ENCODE measurements at regions not wholly inside any gene's neighbourhood (a gene's known extent, or its start where the extent isn't known, plus 50 kb on each side); places are given as distances from the start of the nearest gene placed in this dataset.
A peak's percentile ranks its signal among the peaks of the same experiment; 100 is the strongest.

DNA sequence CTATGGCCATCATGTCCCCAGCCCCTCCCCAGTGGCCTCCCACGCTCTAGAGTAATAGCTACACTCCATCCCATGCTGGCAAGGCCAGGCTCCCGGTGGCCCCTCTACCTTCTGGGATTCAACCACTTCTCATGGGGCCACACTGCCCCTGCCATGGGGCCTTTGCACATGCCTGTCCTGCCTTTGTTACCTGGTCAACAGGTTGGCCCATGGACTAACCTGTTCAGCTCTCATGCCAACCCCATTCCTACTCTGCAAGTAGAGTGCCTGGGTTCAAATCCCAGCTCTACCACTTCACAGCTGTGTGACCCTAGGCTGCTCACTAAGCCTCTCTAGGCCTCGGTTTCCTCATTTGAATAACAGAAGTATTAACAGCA, 98.5 kb downstream of the RFLNA start:
- no peak for DNase-seq

DNA sequence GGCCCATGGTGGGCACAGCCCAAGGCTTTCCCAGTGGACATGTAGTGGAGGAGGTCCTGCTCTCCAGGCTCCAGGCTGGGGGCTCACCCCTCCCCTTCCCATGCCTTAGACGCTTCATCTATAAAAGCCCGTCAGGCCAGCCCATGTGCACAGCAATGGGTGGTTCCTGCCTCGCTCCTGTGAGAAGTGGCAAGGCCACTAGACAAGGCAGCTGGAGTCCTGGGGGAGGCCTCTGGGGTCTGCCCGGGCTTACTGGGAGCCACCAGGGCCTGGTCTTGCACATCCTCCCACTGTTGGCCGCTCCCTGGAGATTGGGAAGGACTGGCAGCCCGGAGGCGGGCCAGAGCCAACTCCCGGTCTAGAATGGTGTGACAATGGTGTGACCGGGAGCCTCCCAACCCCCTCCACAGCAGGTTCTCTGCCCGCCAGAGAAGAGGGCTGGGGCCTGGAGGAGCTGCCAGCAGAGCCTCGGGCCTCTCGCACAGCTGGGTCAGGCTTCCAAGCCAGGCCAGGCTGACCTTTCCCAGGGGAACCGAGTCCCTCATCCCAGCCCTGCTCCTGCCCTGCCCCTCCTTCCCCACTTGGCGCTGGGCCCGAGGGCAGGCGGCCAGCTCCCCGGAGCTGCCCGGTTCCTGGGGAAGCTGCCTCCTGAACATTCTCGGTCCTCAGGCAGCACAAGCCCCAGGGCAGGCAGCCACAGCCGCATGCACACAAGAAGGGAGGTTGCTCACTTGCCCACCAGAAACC, 97.9 kb downstream of the RFLNA start:
- DNase-seq, result no peak

DNA sequence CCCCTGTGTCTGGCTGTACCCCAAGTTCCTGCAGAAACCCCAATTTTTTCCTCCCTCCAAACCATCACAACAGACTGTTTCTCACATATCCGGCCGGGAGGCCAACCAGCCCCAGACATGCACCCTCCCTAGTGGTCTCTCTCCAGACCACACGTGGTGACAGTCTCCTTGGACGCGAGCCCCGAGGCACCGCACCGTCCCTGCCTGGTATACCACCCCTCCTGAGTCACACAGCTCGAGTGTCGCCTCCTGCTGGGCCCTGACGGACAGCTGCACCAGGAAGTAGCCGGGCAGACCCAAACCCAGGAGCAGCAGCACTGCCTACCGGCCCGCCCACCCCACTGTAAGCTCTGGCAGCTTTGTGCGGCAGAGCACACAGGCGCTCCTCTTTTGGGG, 97.4 kb downstream of the RFLNA start:
- DNase-seq, result peak; percentile 17 to 44

DNA sequence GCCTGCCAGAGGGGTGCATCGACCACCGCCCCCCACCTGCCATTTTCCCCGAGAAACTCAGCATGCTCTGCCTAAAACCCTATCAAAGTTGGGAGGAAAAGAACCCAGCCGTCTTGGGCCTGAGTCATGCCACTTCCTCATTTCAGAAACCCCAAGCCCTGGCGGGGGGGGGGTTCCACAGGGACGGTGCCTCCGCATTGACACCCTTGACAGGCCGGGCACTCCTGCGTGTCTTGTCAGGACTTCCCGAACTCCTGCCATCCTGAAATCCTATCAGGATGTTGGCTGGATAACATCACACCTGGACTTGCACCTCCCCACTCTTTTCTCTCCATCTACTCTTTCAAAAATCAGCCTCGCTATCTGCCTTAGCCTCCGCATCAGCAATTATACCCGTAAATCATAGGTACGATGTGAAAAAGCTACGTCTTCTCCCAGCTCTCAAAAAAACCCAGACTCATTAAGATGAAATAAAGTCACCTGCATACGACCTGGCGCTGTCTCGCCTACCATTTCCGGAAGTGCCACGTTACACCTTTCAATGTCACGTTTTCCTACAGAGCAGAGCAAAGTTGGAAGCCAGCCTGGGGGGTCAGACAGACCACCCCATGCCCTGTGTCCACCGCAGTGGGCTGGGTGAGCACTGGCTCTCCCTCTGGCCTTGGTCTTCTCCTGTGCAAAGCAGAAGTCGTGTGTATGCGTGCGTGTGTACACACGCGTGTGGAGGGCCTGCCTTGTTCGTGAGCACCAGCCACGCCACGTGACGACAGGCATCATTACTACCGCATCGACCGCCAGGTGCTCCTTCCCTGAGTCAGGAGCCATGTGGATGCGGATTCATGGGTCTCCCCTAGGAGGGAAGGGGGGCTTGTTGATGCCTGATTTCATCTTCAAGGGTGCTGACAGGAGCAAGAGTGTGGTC, 96.7 kb downstream of the RFLNA start:
- DNase-seq, result peak; percentile 87 to 88

DNA sequence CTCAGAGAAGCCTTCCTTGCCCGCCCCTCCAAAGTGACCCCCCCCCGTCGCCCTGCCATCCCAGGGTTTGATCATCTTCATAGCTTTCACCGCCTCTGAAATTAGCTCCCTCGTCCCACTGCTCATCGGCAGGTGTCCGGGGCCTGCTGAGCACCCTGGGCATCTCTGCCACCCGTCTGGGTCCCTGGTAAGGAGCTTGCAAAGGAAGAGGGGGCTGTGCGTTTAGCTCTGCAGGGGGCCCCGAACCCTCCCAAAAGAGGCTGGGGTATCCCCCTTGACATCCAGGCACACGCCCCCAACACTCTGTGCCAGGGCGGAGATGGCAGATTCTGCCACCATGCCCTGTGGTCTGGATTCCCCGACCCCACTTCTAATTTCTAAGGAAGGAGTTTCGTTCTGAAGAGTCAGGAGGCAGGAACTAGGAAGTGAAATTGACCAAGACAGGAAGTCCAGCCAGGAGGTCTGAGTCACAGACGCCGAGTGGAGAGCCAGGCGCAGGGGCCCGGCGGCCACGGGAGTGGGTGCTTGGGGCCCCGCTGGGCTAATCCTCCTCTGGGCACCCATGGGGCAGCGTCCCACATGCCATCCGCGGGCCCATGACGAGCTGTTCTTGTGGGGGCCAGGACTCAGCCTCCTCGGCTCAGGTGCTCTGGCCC, 95.7 kb downstream of the RFLNA start:
- DNase-seq, result peak; percentile 85 to 92

DNA sequence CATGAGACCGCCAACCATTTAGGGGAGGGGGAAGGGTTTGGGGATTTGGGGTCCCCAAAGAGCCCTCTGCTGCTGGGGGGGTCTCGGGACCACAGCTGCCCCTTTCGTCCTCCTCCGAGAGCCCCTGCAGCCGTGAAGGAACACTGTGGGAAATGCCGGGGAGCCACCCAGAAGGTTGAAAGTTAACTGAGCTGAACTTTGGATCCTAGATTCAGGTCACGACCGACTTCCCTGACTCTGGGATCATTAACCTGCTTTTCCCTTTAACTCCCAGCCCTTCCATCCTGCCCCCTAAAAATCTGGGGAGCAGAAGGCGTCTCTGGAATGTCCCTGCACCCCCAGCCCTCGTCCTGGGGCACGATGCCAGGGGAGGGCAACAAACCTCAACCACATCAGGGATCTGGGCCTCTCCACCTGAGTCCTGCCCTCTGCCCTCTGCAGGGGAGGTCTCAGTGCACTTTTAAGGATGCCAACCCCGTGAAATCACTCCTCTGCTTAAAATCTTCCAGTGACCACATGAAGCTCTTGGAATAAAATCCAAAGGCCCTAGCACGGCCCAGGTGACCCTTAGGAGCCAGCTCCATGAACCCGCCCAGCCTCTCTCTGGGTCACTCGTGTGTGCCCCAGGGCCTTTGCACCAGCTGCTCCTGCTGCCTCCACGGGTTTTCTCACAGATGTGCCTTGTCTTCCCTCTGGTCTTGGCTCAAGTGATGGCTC, 95.0 kb downstream of the RFLNA start:
- DNase-seq, result no peak

DNA sequence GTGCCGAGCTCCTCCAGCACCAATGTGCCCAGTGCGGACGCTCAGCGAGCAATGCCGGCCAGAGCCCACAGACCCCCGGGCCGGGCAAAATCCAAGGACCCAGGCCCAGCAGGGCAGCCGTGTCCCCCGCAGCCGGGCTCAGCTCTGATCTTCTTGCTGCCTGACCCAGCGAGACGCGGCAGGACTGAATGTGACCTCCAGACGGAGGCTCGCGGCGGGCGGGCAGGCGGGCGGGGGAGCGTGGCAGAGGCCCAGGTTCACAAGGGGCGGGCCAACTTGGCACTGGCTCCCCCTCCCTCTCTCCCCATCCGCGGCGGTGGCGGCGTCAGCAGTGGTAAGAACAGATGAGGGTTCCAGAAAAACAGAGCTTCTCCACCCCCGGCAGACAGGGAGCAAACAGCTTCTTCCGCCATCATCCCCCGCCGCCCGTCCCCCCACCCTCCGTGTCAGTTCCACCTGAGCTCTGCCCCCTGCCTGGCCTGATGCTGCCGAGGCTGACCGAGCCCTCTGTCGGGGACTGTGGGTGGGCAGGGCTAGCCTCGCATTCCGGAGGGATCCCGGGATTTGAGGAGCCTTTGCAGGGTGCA, 94.3 kb downstream of the RFLNA start:
- DNase-seq, result peak in 1 of 2 donors; percentile 16

DNA sequence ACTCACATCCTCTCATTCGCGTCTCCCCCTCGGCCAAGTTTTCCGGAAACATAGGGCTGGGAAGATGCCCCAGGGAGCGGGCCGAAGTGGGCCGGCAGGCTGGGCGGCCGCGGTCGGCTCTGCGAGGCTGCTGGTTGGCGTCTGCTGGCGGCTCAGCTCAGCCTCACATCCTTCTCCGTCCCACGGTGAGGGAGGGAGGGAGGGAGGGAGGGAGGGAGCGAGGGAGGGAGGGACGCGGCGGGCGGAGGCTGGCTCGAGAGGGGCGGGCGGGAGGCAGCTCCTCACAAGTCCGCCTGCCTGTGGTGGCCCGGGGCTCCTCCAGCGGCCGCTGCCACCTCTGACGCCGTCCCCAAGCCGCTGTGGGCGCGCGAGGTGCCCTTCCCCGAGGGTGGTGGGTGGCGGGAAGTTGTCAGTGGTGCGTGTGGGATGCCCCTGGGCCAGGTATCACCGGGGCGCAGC, 93.8 kb downstream of the RFLNA start:
- DNase-seq, result peak; percentile 44 to 47

DNA sequence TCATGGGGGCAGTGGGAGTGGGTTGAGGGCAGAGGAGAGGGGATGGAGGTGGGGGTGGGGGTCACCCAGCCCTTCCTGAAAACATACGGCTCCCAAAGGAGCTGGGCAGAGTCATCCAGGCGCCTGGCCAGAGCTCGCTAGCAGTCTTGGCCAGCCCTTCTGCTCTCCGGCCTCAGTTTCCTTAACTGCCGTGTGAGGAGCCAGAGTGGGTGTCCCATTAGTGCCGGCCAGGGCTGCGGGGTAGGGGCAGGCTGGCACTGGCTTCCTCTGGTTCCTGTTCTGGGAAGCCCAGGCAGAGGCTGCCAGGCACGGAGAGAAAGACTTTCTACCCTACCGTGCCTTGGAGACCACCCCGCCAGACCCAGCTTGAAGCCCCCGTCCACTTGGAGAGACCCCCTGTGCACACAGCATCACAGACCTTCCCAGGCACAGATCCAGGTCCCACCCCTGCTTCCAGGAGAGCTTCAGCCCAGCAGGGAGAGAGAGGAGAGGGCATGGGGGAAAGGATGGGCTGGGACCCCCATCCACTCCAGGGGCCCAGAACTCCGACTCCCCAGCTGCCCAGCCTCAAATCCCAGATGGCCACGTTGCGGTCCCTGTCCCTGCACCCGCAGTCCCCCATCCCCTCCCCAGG, 93.3 kb downstream of the RFLNA start:
- DNase-seq, result no peak

DNA sequence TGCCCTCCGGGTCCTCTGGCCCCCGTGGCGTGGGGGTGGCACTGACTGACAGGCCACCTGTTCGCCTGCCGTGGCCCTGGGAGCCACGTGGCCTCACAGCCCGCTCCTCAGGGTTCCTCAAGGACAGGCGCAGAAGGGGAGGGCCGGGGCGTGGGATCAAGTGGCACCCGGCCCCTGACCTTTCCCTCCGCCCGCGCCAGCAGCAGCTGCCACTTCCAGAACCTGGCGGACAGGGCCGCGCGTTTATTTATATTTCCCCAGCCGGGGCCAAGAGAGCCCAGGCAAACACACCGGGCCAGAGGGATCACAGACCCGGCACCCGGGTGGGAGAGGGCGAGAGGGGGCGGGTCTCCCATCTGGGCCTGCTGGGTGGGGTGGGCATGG, 92.6 kb downstream of the RFLNA start:
- DNase-seq, result no peak

DNA sequence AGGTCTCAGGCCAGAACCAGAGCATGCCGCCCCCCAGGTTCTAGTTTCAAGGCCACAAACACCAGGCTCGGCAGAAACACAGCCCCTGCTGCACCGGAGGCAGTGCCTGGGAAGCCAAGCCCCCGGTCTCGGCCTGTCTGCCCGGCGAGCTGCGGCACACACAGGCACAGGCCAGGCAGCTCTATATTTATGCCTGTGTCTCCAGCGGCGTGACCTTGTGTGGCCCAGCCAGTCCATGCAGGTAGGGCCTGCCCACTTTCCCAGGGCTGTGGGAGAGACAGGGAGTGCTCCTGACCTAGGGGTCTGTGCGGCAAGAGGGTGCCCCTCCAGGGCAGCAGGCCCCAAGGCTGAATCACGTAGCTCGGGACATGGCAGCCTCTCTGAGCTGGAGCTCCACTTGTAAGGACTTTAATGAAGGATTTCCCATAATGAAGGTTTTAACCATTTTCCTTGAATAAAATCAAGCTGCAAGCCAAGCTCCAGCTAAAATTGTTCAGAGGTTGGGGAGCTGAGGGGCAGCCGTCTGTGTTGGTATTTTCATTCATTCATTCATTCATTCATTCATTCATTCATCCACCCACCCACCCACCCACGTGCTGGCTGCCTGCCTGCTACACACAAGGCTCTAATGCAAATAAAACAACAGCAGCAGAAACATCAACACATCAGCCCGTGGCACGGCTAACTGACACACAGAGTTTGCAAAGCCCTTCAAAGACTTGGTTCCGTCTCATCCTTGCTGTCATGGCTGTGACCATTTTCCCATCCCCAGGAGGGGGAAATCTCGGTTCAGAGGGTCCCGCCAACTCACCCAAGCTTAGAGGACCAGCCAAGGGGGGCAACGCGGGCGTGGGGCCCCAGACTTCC, 92.0 kb downstream of the RFLNA start:
- DNase-seq, result no peak

DNA sequence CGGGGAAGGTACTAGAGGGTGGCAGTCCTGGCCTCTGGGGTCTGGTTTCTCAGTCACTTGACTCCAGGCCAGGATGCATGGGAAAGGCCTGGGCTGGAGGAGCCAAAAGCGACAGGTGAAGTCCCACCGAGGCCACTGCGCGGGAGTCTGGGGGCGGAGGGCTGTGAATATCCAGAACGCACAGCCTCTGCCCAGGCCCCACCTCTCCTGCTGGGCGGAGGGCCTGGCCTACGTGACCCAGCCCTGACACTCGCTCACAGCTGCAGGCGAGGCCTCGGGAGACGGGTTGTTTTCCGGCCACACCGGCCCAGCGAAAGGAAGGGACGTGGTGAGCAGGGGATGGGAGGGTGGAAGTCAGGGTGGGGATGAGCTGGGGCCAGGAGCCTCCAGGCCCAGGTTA, 91.2 kb downstream of the RFLNA start:
- no peak for DNase-seq

DNA sequence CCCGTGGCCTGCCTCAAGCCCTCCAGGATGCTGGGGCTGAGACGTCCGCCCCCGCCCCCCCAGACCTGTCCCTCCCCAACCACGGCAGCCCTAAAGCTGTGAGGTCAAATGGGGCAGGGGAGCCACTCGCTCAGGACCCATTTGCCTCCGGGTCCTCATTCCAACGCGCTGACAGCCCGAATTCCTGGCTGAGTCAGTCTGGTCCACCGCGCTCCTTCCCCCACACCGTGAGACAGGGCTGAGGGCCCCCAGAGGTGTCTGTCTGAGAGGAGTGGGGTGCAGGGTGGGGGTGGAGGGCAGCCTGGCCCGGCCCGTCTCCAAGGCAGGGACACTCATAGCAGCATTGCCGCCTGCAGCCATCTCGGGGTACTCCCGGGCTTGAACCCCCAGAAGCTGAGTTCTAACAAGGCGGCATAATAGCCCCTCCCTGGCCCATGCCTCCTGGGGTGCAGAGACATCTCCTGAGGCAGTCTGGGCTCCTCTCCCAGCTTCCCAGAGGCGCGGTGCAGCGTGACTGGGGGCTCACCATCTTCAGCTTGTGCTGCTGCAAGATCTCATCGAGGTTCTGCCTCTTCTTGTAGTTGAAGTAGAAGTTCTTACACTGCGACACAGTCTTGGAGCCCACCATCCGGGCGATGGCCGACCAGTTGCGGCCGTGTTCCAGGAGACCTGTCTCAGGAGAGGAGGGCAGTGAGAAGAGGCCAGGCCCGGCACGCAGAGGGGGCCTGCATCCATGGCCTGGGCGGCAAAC, 90.5 kb downstream of the RFLNA start:
- DNase-seq, result no peak

DNA sequence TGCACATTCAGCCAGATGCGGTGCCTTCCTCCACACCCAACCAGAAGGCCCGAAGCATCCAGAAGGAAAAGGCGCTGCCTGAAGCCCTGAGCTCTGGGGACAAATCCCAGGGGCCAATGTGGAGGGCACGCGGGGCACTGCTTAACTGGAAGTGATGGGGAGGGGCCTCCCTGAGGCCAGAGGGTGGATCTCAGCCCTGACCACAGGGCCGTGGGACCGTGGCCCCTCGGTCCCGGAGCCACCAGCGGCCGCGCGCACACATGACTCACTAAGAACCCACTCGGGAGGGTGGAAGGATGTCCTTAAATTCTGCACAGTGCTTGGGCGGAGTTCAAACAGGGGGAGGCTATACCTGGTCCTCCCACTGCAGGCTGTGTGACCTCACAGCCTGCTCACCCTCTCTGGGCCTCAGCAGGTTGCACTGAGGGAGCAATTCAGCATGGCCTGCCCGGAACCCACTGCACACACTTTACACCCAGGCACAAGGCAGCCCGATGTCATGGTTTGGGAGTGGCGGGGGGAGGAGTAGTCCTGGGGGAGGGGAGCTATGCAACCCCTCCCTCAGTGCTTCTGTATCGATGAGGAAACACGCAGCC, 89.5 kb downstream of the RFLNA start:
- DNase-seq, result no peak

DNA sequence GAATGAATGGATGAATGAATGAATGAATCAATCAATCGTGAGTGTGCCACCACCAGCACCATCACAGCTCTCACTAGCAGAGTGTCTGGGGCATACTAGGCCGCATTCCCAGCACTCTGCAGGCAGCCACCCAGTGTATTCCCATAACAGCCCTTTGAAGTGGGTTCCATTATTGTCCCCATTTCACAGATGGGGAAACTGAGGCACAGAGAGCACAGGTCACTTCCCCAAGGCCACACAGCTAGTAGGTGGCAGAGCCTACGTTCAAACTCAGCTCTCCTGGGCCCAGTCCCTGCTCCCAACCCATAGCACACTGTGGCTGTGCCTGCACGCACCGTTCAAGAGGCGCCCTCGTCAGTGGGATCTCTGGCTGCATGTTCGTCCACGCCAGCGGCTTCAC, 88.1 kb downstream of the RFLNA start:
- DNase-seq, result no peak

DNA sequence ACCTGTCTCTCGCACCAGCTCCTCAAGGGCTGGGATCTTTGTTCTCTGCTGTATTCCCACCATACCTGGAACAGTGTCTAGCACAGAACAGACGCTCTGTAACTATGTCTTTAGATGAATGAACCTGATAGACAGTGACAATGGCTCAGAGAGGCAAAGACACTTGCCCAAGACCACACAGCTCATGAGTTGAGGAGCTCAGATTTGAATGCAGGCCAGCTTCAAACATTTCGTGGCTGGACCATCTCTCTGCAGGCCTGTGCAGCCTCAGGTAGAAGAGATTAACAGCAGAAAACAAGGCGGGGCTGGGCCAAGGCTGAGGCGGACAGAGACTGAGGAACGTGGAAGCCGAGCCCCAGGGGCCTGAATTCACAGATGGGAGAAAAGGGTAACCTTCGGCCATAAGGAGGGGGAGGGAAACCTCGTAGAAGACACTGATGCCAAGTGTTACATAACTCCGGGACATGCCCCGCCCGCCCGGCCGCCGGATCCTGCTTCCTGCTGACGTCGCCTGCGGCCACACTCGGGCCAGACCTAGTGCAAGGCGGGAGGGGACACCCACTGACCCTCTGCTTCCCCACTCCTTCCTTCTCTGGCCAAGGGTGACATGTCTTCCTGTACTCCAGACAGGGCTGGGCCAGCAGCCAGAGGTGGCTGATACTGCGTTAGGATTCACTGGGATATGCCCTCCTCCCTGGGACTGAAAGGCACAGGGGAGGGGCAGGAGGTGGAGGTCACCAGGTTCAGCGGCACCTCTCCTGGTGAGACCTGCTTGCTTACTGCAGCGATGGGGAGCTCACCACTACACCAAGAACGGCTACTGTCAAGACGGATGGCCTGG, 86.8 kb downstream of the RFLNA start:
- peak; percentile 68 to 76 for DNase-seq

DNA sequence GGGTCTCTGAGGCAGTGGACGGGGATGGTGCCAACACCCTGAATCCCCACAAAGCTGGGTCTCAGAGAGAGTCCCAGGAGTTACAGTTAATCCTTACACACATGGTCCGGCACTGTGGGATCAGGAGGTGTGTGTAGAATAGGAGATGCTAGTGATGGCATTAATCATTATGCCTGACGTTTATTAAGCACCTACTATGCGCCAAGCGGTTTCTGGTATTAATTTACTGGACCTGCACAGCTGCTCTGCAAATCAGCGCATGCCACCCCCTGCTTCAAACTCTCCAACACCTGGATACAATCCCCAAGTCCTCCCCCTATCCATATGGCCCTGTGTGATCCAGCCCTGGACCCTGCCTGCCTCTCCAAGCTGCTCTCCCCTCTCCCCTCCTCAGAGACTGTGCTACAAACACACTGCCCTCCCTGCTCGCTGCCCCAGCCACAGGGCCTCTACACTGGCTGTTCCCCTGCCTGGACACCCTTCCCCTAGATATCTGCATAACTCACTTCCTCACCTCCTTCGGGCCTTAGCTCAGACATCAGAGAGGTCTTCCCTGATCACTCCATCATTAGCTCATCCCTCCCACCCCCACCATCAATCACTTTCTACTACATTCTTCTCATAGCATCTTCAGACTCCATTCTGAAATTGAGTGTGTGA, 86.0 kb downstream of the RFLNA start:
- peak in 1 of 2 donors; percentile 12 for DNase-seq
